Astrocyte (in vitro differentiated cells and primary cell): ENCODE measurements at regions not wholly inside any gene's neighbourhood (a gene's known extent, or its start where the extent isn't known, plus 50 kb on each side); places are given as distances from the start of the nearest gene placed in this dataset.

ENCODE experiments used
- CTCF ChIP-seq: IDR thresholded peaks from 2 replicates; pipeline ENCODE4 v1.5.1; 2011; ENCODE audit warnings: low read depth, mild to moderate bottlenecking, inconsistent platforms, low read length, moderate library complexity; ENCODE audit not compliant: insufficient read depth
- EZH2 ChIP-seq: IDR thresholded peaks from 2 replicates; pipeline ENCODE4 v1.6.1; 2012; ENCODE audit warnings: mild to moderate bottlenecking, low read length, inconsistent platforms; ENCODE audit not compliant: insufficient read depth

- no peak for TF ChIP-seq CTCF
- TF ChIP-seq EZH2: no peak
Observed at GRCh38 chr2:126275098-126275497, 380.9 kb upstream of the GYPC start.
